Pancreas (tissue), 10 donors: ENCODE measurements at regions not wholly inside any gene's neighbourhood (a gene's known extent, or its start where the extent isn't known, plus 50 kb on each side); places are given as distances from the start of the nearest gene placed in this dataset.
A peak's percentile ranks its signal among the peaks of the same experiment; 100 is the strongest.
"Not testable (repeated sequence)": the region's sequence is repeated elsewhere in the genome, so short reads cannot be mapped to it uniquely, and the experiment has no call there.

Experiments
- ATAC-seq, 4 donors: fragments of 200-7000 bp; cut with Tn5 transposase; one replicate each; pipeline versions ENCODE4 v1.8.0 to v1.9.1; 2020; ENCODE audit warnings: mild to moderate bottlenecking in 4 of 4, moderate library complexity in 4 of 4
- DNase-seq, 6 donors: peaks; one replicate each; pipeline ENCODE4 v3.0.0-alpha.2; 2020
- FAIRE-seq: peaks from 2 replicates; lab custom pipeline; 2012; peaks lifted over from hg19 to GRCh38; lab: Jason Lieb, UNC
- H3K27ac ChIP-seq, 4 donors: fragments of 200-600 bp; sonication (generic); 1 replicate in 3 of 4; 2 replicates in 1 of 4; pipeline versions ENCODE4 v1.5.0 to v1.8.0; 2020
- H3K27me3 ChIP-seq, 4 donors: fragments of 200-600 bp; one replicate each; pipeline ENCODE4 v1.8.0; 2021
- H3K36me3 ChIP-seq, 3 donors: fragments of 200-600 bp; sonication (generic) in 1 of 3; one replicate each; pipeline versions ENCODE4 v1.5.0 to v1.8.0; 2020 to 2021
- H3K4me1 ChIP-seq, 3 donors: fragments of 200-600 bp; one replicate each; pipeline ENCODE4 v1.8.0; 2021
- H3K4me3 ChIP-seq, 4 donors: fragments of 200-600 bp; sonication (generic) in 2 of 4; one replicate each; pipeline versions ENCODE4 v1.5.0 to v1.8.0; 2020 to 2021
- H3K9me3 ChIP-seq, 4 donors: fragments of 200-600 bp; one replicate each; pipeline ENCODE4 v1.8.0; 2021
- WGBS, 2 donors: extraction: QIAGEN DNeasy Blood & Tissue Kit; methylation state at CpG; one replicate each; pipeline ENCODE4 v1.1.7; 2013; 5-methylcytosine and 5-hydroxymethylcytosine counted together
- intact Hi-C, 3 donors: fragments of 100-400 bp; cut with DNase I; formaldehyde crosslinking; loops; one replicate each; pipeline versions ENCODE4 v1.11.1 to v1.14.2; 2022
- TF ChIP-seq, protein P1 (sequence below), 4 donors: fragments of 200-600 bp; sonication (generic) in 3 of 4; IDR thresholded peaks; one replicate each; pipeline versions ENCODE4 v1.5.0 to v1.8.0; 2021; ENCODE audit warnings: antibody characterized with exemption in 4 of 4
- donor health status: healthy with polysubstance abuse.
- donor health status: DM: no; HTN: no; CAD: no; lungs with moderate emphysema.
- donor health status: DM: no; HTN: no; CAD: no.
- donor health status: control.
- donor health status: control.
- donor health status: Bipolar disorder and iron deficiency.
- donor health status: DM: yes; HTN: yes; CAD: no.
- donor health status: DM: no; HTN: no; CAD: no.
- donor health status: DM: no; HTN: no; CAD: no.
- donor health status: DM: yes; HTN: yes; CAD: no.

- no peaks in the 10 kb centered on the region for H3K9me3 ChIP-seq
- H3K36me3 ChIP-seq, result no peaks in the 10 kb centered on the region
- FAIRE-seq, result no peak
- no peak overlapping the region for H3K27ac ChIP-seq
- TF ChIP-seq, protein P1, sequence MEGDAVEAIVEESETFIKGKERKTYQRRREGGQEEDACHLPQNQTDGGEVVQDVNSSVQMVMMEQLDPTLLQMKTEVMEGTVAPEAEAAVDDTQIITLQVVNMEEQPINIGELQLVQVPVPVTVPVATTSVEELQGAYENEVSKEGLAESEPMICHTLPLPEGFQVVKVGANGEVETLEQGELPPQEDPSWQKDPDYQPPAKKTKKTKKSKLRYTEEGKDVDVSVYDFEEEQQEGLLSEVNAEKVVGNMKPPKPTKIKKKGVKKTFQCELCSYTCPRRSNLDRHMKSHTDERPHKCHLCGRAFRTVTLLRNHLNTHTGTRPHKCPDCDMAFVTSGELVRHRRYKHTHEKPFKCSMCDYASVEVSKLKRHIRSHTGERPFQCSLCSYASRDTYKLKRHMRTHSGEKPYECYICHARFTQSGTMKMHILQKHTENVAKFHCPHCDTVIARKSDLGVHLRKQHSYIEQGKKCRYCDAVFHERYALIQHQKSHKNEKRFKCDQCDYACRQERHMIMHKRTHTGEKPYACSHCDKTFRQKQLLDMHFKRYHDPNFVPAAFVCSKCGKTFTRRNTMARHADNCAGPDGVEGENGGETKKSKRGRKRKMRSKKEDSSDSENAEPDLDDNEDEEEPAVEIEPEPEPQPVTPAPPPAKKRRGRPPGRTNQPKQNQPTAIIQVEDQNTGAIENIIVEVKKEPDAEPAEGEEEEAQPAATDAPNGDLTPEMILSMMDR (IDR thresholded peaks at IDR 0.05), result peak in 2 of 4 donors; percentile 15 to 21
- H3K27me3 ChIP-seq, result no peaks in the 10 kb centered on the region
- peak in 1 of 6 donors; percentile 5 for DNase-seq
- peak in 1 of 4 donors; percentile 36 for ATAC-seq
- no peak overlapping the region for H3K4me3 ChIP-seq
- no peaks in the 10 kb centered on the region for H3K4me1 ChIP-seq
- WGBS, 2 donors, result 25% methylated on average over 2 of the region's 2 CpGs
- intact Hi-C loops, result no loop called here
Observed at GRCh38 chr4:84258905-84259830, 239.9 kb downstream of the NKX6-1 start.

DNA sequence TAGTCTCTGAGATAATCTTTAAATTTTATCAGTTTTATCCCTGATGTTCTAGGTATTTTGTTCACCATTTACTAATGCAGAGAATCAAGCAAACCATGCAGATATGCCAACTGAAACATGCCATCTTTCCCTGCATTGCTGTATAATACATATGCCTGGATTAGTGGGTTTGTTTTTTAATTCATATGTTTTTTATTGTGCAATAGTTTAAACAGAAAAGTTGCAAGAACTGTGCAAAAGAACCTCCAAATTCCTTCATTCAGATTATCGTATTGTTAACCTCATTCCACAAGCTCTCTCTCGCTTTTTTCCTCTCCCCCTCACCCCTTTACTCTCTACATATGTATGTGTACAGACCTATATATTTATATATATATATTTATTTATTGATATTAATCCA lies 244.6 kb downstream of the NKX6-1 start:
- no peaks in the 10 kb centered on the region for H3K4me1 ChIP-seq
- TF ChIP-seq, protein P1 (IDR thresholded peaks at IDR 0.05), result no peak
- H3K9me3 ChIP-seq, result no peaks in the 10 kb centered on the region
- H3K4me3 ChIP-seq, result no peak overlapping the region
- ATAC-seq (no peak), DNase-seq (no peak), FAIRE-seq (no peak)
- no peaks in the 10 kb centered on the region for H3K27me3 ChIP-seq
- no peaks in the 10 kb centered on the region for H3K36me3 ChIP-seq
- H3K27ac ChIP-seq, result no peak overlapping the region
- WGBS, 2 donors, result 83 to 96% methylated on average over 2 of the region's 2 CpGs
- intact Hi-C loops, result no loop called here

GRCh38 chr4:84249521-84249920 lies 249.6 kb downstream of the NKX6-1 start:
- Histone ChIP-seq H3K27ac (no peak overlapping the region), H3K4me3 (no peak overlapping the region), H3K27me3 (no peaks in the 10 kb centered on the region), H3K9me3 (no peaks in the 10 kb centered on the region), H3K36me3 (no peaks in the 10 kb centered on the region), H3K4me1 (no peaks in the 10 kb centered on the region)
- DNase-seq (no peak), FAIRE-seq (no peak), ATAC-seq (no peak)
- intact Hi-C loops, result no loop called here
- 69 to 77% methylated on average over 2 of the region's 2 CpGs for WGBS, 2 donors
- TF ChIP-seq, protein P1 (IDR thresholded peaks at IDR 0.05), result no peak

GRCh38 chr4:84245042-84245441 lies 254.1 kb downstream of the NKX6-1 start:
- intact Hi-C loops, FAIRE-seq, H3K36me3 ChIP-seq, H3K9me3 ChIP-seq, DNase-seq, H3K27me3 ChIP-seq, H3K4me1 ChIP-seq, H3K4me3 ChIP-seq, ATAC-seq, H3K27ac ChIP-seq: not testable (repeated sequence)
- WGBS, 2 donors, result 86 to 96% methylated on average over 13 to 14 of the region's 14 CpGs

- intact Hi-C loops, H3K27me3 ChIP-seq, H3K27ac ChIP-seq, H3K4me1 ChIP-seq, FAIRE-seq, H3K4me3 ChIP-seq, H3K36me3 ChIP-seq, H3K9me3 ChIP-seq, DNase-seq, ATAC-seq: not testable (repeated sequence)
- WGBS, 2 donors, result 92 to 95% methylated on average over 19 of the region's 19 CpGs
Observed at GRCh38 chr4:84244346-84244801, 254.7 kb downstream of the NKX6-1 start.

GRCh38 chr4:84243685-84244084 lies 255.4 kb downstream of the NKX6-1 start:
- no peaks in the 10 kb centered on the region for H3K9me3 ChIP-seq
- H3K27ac ChIP-seq, result no peak overlapping the region
- no peak for DNase-seq
- WGBS, 2 donors, result 87 to 88% methylated on average over 14 of the region's 14 CpGs
- no peaks in the 10 kb centered on the region for H3K27me3 ChIP-seq
- H3K4me3 ChIP-seq, result no peak overlapping the region
- no peaks in the 10 kb centered on the region for H3K4me1 ChIP-seq
- intact Hi-C loops, result no loop called here
- ATAC-seq, result no peak
- H3K36me3 ChIP-seq, result no peaks in the 10 kb centered on the region
- TF ChIP-seq, protein P1 (IDR thresholded peaks at IDR 0.05), result no peak
- no peak for FAIRE-seq
